GM13977 (cell line): ENCODE measurements at regions not wholly inside any gene's neighbourhood (a gene's known extent, or its start where the extent isn't known, plus 50 kb on each side); places are given as distances from the start of the nearest gene placed in this dataset.

ENCODE experiments used
- DNase-seq: peaks from one replicate; pipeline ENCODE4 v3.0.0; 2012; ENCODE audit warnings: low spot score
- CTCF ChIP-seq: IDR thresholded peaks from 2 replicates; pipeline ENCODE4 v1.5.1; 2012; ENCODE audit warnings: mild to moderate bottlenecking, control low read depth; ENCODE audit not compliant: insufficient read depth; ENCODE audit errors: extremely low read depth, missing control alignments
- in situ Hi-C: fragments of 300-500 bp; cut with MboI; formaldehyde crosslinking; loops from one replicate; pipeline ENCODE4 v1.12.0; 2022; ENCODE audit warnings: low sequenced_read_pairs, low pct_unique_long_range_greater_than_20kb, mixed read lengths, inconsistent platforms; ENCODE audit not compliant: unreplicated experiment

GRCh38 chr6:40252531-40253258, 318.4 kb upstream of the MOCS1 start:
- in situ Hi-C loops: no loop called here

DNA sequence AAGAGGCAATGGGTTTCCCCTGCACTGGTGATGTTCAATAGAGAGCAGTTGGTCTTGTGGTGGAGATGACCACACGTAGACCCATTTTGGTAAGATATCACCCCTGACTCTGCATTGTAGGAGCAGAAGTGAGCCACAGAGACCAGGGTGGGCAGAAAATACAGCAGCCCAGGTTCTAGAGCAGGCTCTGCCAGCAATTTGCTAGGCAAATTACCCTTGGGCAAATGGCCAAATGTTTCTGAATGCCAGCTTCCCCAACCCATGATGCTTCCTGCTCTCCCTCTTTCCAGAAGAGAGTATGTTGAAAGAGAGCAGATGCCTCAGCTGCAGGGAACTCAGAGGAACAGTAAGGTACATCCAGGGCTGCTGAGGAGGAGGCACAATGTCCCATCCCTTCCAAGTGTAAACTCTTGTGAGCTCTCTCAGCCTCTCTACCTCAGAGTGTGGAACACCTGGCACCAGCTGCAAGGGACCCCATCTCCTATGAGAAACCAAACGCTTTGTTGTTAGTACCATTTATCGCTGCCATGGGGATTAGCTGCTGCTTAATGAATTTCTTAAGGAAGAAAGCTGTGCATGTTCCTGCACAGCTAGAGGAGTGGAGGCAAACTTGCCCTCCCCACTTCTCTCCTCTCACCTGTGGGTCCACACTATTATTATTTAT, 317.5 kb upstream of the MOCS1 start:
- in situ Hi-C loops: no loop called here
- TF ChIP-seq CTCF: no peak
- no peak for DNase-seq

More at GRCh38 chr6:40252531-40253258, 318.4 kb upstream of the MOCS1 start:
- no peak for DNase-seq
- no peak for TF ChIP-seq CTCF

- in situ Hi-C loops: no loop called here
- no peak for DNase-seq
- no peak for TF ChIP-seq CTCF
These were observed 315.7 kb upstream of the MOCS1 start for GRCh38 chr6:40249935-40250334.

DNA sequence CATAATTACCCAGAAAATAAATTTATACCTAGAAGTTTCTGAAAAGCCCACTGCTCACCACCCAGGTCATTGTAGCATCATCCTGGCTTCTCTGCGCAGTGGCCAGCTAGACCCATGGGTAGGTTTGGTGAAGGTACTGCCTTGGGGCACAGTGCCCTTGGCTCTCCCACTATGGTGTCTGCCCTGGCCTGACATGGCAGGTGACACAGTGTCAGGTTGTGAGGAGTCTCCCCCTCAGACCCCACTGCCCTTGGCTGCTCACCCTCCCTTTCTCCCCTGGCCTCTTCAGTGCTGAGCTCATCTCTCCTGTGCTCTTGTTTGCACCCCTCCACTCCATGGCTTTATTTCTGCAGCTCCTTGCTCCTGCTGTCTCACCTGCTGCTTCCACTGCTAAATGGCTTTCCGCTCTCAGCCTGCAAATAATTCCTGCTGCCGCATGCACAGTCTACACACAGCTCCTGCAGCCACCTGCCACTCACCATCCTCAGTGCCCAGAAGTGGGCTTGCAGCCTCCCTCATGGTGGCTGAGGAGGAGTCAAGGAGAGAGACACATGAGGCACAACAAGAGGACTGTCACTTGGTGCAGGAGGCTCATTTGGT, 313.4 kb upstream of the MOCS1 start:
- DNase-seq: no peak
- in situ Hi-C loops: no loop called here
- TF ChIP-seq CTCF: no peak

DNA sequence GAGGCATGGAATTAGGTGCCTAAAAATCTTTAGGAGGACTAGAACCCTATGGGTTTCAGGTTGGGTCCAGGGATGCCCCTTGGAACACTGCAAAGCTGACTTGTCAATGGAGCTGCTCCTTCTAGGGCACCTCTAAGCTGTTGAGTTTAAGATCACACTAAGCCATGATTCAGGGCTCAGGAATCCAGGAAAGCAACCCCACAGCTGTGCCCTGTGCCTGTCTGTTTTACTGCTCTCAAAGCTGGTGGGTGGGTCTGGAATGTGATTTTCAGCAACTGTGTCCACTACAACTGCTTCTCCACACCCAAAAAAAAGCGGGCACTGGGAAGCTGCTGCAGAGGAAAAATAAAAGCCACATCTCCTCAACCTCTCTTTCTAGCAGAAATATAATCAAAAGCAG, 310.4 kb upstream of the MOCS1 start:
- no peak for DNase-seq
- in situ Hi-C loops: no loop called here
- TF ChIP-seq CTCF: no peak

- DNase-seq: no peak
- no peak for TF ChIP-seq CTCF
- in situ Hi-C loops: no loop called here
These were observed 298.4 kb upstream of the MOCS1 start for GRCh38 chr6:40232698-40233097.
